GM18498 (cell line): ENCODE measurements at regions not wholly inside any gene's neighbourhood (a gene's known extent, or its start where the extent isn't known, plus 50 kb on each side); places are given as distances from the start of the nearest gene placed in this dataset.

Experiments
- ATAC-seq: cut with Tn5 transposase; IDR thresholded peaks from one replicate; pipeline ENCODE4 v1.9.1; 2021; ENCODE audit warnings: mild to moderate bottlenecking, moderate library complexity; ENCODE audit not compliant: unreplicated experiment

DNA sequence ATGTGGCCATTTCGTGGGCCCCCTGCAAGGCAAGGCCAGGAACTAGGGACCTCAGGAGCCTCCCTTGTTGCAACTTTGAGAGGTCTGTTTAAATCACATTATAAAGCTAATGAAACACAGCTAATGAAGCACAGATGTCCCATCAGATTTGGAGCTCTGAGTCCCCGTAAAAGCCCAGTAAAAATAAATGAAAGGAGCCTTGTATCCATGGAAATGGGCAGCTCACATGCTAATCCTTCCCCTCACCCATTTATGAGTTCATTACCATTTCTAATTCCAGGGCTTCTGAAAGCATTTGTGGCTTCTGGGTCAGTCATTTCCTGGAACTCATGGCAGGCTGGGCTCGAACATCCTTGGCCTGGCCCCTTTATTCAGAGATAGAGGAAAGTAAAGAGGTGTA lies 274.8 kb downstream of the SS18 start:
- ATAC-seq: no peak

DNA sequence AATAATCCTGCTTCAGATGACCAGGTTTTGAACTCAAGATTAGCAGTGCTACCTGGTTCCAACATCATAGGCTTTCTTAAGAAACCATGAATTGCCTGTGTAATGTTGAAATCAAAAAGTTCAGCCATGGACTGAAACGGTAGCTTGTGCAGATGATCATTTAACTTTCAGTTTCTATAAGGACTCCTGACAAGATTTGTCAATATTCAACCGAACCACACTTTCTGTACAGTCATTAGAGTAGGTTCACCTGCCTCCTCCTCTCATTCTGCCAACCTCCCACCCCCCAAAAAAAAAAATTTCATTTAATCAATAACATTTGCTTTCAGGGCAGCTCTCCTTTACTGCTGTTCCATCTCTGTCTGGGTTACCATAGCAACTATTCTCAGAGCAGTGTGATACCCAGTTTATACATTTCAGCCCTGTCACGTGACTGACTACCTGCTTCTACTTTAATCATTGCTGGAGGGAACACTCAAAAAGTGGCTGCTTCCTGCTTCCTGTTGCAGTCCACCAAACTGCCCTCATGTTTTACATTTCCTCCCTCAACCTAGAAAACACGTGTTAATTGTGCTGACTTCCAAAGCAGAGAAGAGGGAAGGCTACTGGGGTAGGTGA lies 275.5 kb downstream of the SS18 start:
- peak; percentile 89 for ATAC-seq

DNA sequence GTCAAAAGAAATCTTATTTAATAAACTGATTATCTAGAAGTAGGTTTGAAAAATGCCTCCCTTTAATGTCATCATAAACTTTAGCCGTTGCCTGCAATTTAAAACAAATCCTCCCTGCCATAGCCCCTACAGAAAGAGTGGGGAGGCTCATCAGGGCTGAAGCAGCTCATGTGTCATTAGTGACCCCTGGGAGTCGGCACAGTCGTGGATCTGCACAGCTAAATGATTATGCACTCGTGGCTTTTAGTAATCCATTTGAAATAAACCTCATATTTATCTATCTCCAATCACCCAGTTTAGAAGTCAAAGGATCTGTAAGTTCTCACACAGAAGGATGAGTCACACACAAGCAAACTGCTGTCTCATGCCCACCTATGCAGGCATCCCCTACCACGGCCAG lies 277.3 kb downstream of the SS18 start:
- no peak for ATAC-seq

DNA sequence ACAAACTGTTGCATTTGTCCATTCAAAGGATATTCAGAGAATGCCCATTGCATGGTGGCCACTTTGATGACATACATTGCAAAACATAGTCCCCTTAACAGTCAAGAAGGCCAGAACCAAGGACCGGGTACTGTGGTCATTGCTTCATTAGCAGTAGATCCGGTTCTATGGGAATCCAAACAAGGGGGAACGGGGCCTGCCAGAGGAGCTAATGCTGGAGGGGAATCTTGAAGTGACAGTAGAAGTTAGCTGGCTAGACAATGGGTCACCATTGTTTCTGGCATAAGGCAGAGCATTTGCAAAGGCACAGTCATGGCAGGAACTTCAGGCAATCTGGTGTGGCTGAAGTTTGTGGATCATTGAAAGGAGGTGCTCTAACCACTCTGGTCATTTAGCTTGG lies 279.7 kb downstream of the SS18 start:
- ATAC-seq: no peak

- no peak for ATAC-seq
Observed at GRCh38 chr18:25805939-25806338, 284.5 kb downstream of the SS18 start.

- ATAC-seq: no peak
Observed at GRCh38 chr18:25805323-25805722, 285.1 kb downstream of the SS18 start.

DNA sequence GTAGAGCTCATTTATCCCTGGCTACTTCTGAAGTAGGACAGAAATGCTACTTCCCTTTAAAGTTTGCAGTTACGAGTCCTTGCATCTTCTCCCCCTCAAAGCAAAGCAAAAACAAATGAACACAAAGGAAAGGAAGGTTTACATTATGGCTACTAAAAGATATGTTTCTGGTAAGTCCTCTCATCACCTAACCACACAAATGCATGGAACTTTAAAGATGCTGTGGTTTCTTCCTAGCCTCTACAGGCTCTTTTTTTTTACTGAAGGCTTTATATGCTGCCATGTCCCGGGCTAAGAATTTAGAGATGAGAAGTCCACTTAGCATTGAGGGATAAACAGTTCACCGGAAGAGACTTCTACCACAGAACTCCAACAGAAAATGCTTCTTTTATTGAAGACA lies 291.2 kb downstream of the SS18 start:
- ATAC-seq: no peak

GRCh38 chr18:25798046-25798445 lies 292.4 kb downstream of the SS18 start:
- no peak for ATAC-seq

- ATAC-seq: no peak
Observed at GRCh38 chr18:25795213-25795612, 295.2 kb downstream of the SS18 start.

DNA sequence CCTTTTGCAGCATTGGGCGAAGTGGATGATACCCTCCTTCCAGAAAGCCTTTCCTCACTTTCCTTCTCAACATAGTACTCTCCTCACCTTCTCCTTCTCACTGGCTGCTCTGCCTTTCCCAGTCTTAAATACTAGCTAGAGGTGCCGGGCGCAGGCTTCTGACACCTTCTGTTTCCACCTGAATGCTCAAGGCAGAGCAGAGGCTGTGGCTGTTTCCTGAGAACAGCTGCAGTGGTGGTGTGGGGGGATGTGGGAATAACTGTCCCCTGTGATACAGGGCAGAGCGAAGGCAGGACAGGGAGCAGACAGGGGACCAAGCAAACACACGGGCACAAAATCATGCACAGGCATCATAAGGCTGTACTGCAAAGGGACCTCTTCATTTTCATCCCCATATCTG lies 303.1 kb downstream of the SS18 start:
- ATAC-seq: no peak

DNA sequence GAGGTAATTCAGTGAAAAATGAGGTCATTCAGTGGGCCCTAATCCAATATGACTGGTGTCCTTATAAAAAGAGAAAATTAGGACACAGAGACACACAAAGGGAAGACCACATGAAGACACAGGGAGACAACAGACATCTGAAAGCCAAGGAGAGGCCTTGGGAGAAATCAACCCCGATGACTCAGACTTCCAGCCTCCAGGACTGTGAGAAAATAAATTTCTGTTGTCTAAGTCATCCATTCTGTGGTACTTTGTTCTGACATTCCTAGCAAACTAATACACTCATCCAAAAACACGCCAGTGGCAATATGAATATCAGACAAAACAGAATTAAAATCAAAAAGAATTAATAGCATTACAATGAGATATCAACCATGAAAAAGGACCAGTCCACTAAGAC lies 303.7 kb downstream of the SS18 start:
- no peak for ATAC-seq

DNA sequence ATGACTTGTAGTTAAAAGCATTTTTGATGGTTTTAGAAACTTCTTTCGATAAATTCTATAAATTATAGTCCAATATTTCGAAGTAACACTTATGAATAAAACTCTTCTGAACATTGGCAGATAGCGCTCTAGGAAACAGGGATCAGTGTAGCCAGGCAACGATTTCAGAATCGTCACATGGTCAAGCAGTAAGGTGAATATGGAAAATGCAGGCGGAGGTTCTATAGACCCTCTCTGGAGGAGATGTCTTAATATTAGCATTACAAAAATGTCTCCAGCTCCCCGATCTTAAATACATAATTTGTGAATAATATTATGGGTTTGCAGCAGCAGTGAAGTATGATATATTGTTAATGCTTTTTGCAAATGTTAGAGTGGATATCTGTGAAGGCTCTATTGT lies 310.3 kb downstream of the SS18 start:
- no peak for ATAC-seq

GRCh38 chr18:25771796-25772195 lies 318.6 kb downstream of the SS18 start:
- no peak for ATAC-seq

- no peak for ATAC-seq
Observed at GRCh38 chr18:25764777-25765176, 325.6 kb downstream of the SS18 start.

DNA sequence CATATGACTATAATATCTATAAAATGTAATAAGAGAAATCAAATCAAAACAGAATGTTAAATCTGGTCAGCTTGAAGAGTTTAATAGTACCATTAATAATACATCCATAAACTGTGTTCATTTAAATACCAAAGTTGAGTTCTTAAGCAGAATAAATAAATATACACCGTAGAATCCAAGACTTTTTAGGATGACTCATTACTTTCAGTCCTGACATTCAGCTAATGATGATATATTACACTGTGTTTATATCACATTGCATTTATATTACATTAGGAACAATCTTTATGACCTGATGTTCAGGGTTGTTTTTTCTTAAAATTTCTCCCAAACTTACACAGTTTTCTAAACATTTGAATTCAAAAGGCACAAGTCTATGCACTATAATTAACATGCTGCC lies 331.3 kb downstream of the SS18 start:
- no peak for ATAC-seq

GRCh38 chr18:25743646-25744151 lies 346.7 kb downstream of the SS18 start:
- ATAC-seq: no peak

DNA sequence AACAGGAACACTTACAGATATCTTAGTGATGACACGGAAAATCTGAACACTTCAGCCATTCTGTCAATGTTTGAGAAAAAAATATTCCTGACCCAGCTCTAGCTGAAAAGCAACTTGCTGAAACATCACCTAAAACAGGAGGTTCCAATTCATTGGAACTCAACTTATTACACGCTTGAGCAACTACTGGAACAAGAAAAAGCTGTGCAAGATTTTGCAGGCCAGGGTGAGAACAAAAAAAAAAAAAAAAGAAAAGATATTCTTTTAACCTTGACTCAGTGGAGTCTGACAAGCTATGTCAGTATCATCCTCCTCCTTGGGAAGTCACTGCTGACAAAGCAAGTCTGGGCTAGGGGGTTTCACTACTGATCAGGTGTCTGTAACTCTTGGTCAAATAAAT lies 351.0 kb downstream of the SS18 start:
- no peak for ATAC-seq

GRCh38 chr18:25737710-25738311 lies 352.6 kb downstream of the SS18 start:
- ATAC-seq: no peak

GRCh38 chr18:25736516-25736915 lies 353.9 kb downstream of the SS18 start:
- no peak for ATAC-seq

- ATAC-seq: no peak
Observed at GRCh38 chr18:25735459-25735858, 355.0 kb downstream of the SS18 start.

- ATAC-seq: no peak
Observed at GRCh38 chr18:25734336-25734735, 356.1 kb downstream of the SS18 start.

- ATAC-seq: no peak
Observed at GRCh38 chr18:25732862-25733261, 357.6 kb downstream of the SS18 start.

DNA sequence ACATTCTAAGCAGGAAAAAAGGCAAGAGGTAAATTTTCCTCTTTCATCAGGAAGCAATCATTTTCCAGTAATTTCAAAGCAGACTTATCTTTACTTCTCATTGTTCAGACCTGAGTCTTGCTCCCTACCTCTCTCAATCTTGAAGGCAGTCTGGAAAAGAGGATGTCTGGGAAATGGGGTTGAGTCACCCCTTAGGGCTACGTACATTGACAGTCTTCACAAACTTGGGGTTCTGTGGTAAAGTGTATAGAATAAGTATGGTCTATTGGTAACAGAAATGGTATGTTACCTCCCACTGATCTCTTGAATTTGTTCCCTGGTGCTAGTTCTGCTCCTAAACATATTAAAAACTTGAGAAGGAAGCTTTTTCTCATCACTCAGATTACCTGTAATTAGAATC lies 361.3 kb downstream of the SS18 start:
- ATAC-seq: no peak
